ENCODE measurements at regions not wholly inside any gene's neighbourhood (a gene's known extent, or its start where the extent isn't known, plus 50 kb on each side); places are given as distances from the start of the nearest gene placed in this dataset.

GRCh38 chr11:116653206-116653605, 119.6 kb downstream of the BUD13 start:
- Histone ChIP-seq H3K4me3 (no peak overlapping the region), H3K27ac (no peak overlapping the region), H3K4me1 (no peaks in the 10 kb centered on the region), H3K9me3 (replicated peaks) (no peaks in the 10 kb centered on the region), H3K27me3 (no peaks in the 10 kb centered on the region), H3K36me3 (no peaks in the 10 kb centered on the region)
- no peak for DNase-seq

- Histone ChIP-seq H3K9me3 (replicated peaks) (no peaks in the 10 kb centered on the region), H3K4me3 (no peak overlapping the region), H3K36me3 (no peaks in the 10 kb centered on the region), H3K4me1 (no peaks in the 10 kb centered on the region), H3K27me3 (no peaks in the 10 kb centered on the region), H3K27ac (no peak overlapping the region)
- DNase-seq: no peak
Observed at GRCh38 chr11:116651737-116652237, 121.0 kb downstream of the BUD13 start.

- Histone ChIP-seq H3K36me3 (no peaks in the 10 kb centered on the region), H3K9me3 (replicated peaks) (no peaks in the 10 kb centered on the region), H3K4me3 (no peak overlapping the region), H3K27me3 (no peaks in the 10 kb centered on the region), H3K4me1 (no peaks in the 10 kb centered on the region), H3K27ac (no peak overlapping the region)
- DNase-seq: no peak
Observed at GRCh38 chr11:116651098-116651736, 121.6 kb downstream of the BUD13 start.

GRCh38 chr11:116650052-116650451, 122.7 kb downstream of the BUD13 start:
- no peaks in the 10 kb centered on the region for H3K4me1 ChIP-seq
- DNase-seq: no peak

GRCh38 chr11:116649268-116649667, 123.5 kb downstream of the BUD13 start:
- H3K27me3 ChIP-seq: no peaks in the 10 kb centered on the region
- no peaks in the 10 kb centered on the region for H3K9me3 ChIP-seq (replicated peaks)
- H3K4me3 ChIP-seq: no peak overlapping the region
- H3K36me3 ChIP-seq: no peaks in the 10 kb centered on the region
- no peaks in the 10 kb centered on the region for H3K4me1 ChIP-seq
- DNase-seq: no peak
- no peak overlapping the region for H3K27ac ChIP-seq

More at GRCh38 chr11:116650052-116650451, 122.7 kb downstream of the BUD13 start:
- H3K36me3 ChIP-seq: no peaks in the 10 kb centered on the region
- H3K27me3 ChIP-seq: no peaks in the 10 kb centered on the region
- H3K9me3 ChIP-seq (replicated peaks): no peaks in the 10 kb centered on the region
- no peak overlapping the region for H3K27ac ChIP-seq
- H3K4me3 ChIP-seq: no peak overlapping the region

GRCh38 chr11:116648247-116649174, 124.3 kb downstream of the BUD13 start:
- Histone ChIP-seq H3K4me1 (no peaks in the 10 kb centered on the region), H3K9me3 (replicated peaks) (no peaks in the 10 kb centered on the region), H3K36me3 (no peaks in the 10 kb centered on the region), H3K27me3 (no peaks in the 10 kb centered on the region), H3K4me3 (no peak overlapping the region), H3K27ac (no peak overlapping the region)
- DNase-seq: no peak

- Histone ChIP-seq H3K36me3 (no peaks in the 10 kb centered on the region), H3K27me3 (no peaks in the 10 kb centered on the region), H3K4me3 (no peak overlapping the region), H3K9me3 (replicated peaks) (no peaks in the 10 kb centered on the region), H3K27ac (no peak overlapping the region), H3K4me1 (no peaks in the 10 kb centered on the region)
- no peak for DNase-seq
Observed at GRCh38 chr11:116647305-116648080, 125.3 kb downstream of the BUD13 start.

- H3K4me3 ChIP-seq: no peak overlapping the region
- H3K27ac ChIP-seq: no peak overlapping the region
- H3K4me1 ChIP-seq: no peaks in the 10 kb centered on the region
- DNase-seq: no peak
- no peaks in the 10 kb centered on the region for H3K9me3 ChIP-seq (replicated peaks)
- no peaks in the 10 kb centered on the region for H3K27me3 ChIP-seq
- no peaks in the 10 kb centered on the region for H3K36me3 ChIP-seq
Observed at GRCh38 chr11:116646191-116646590, 126.6 kb downstream of the BUD13 start.

GRCh38 chr11:116644941-116645305, 127.9 kb downstream of the BUD13 start:
- Histone ChIP-seq H3K4me3 (no peak overlapping the region), H3K9me3 (replicated peaks) (no peaks in the 10 kb centered on the region), H3K27ac (no peak overlapping the region), H3K4me1 (no peaks in the 10 kb centered on the region), H3K27me3 (no peaks in the 10 kb centered on the region), H3K36me3 (no peaks in the 10 kb centered on the region)
- DNase-seq: no peak

GRCh38 chr11:116644201-116644940, 128.4 kb downstream of the BUD13 start:
- Histone ChIP-seq H3K4me3 (no peak overlapping the region), H3K4me1 (no peaks in the 10 kb centered on the region), H3K36me3 (no peaks in the 10 kb centered on the region), H3K27me3 (no peaks in the 10 kb centered on the region), H3K27ac (no peak overlapping the region), H3K9me3 (replicated peaks) (no peaks in the 10 kb centered on the region)
- no peak for DNase-seq

GRCh38 chr11:116643521-116643920, 129.3 kb downstream of the BUD13 start:
- Histone ChIP-seq H3K9me3 (replicated peaks) (no peaks in the 10 kb centered on the region), H3K27ac (no peak overlapping the region), H3K27me3 (no peaks in the 10 kb centered on the region), H3K4me3 (no peak overlapping the region), H3K4me1 (no peaks in the 10 kb centered on the region), H3K36me3 (no peaks in the 10 kb centered on the region)
- no peak for DNase-seq

GRCh38 chr11:116642902-116643301, 129.9 kb downstream of the BUD13 start:
- Histone ChIP-seq H3K36me3 (no peaks in the 10 kb centered on the region), H3K27me3 (no peaks in the 10 kb centered on the region), H3K27ac (no peak overlapping the region), H3K4me3 (no peak overlapping the region), H3K9me3 (replicated peaks) (no peaks in the 10 kb centered on the region), H3K4me1 (no peaks in the 10 kb centered on the region)
- no peak for DNase-seq

- Histone ChIP-seq H3K9me3 (replicated peaks) (no peaks in the 10 kb centered on the region), H3K4me1 (no peaks in the 10 kb centered on the region), H3K27ac (no peak overlapping the region), H3K4me3 (no peak overlapping the region), H3K27me3 (no peaks in the 10 kb centered on the region), H3K36me3 (no peaks in the 10 kb centered on the region)
- DNase-seq: no peak
Observed at GRCh38 chr11:116642481-116642880, 130.3 kb downstream of the BUD13 start.

- no peaks in the 10 kb centered on the region for H3K27me3 ChIP-seq
- H3K4me1 ChIP-seq: no peaks in the 10 kb centered on the region
- peak in 1 of 2 experiments; percentile 19 for DNase-seq
- no peaks in the 10 kb centered on the region for H3K9me3 ChIP-seq (replicated peaks)
- no peaks in the 10 kb centered on the region for H3K36me3 ChIP-seq
- H3K27ac ChIP-seq: no peak overlapping the region
- H3K4me3 ChIP-seq: no peak overlapping the region
Observed at GRCh38 chr11:116641561-116642045, 131.2 kb downstream of the BUD13 start.

Data from SJCRH30 (cell line).